SHP77 treated with DMSO at 0.1 percent for 48 hours (cell line): ENCODE measurements at regions not wholly inside any gene's neighbourhood (a gene's known extent, or its start where the extent isn't known, plus 50 kb on each side); places are given as distances from the start of the nearest gene placed in this dataset.
"Not testable (repeated sequence)": the region's sequence is repeated elsewhere in the genome, so short reads cannot be mapped to it uniquely, and the experiment has no call there.

Experiments used
- DNase-seq: peaks from one replicate; lab custom pipeline; 2025; lab: John Stamatoyannopoulos, UW

GRCh38 chr6:14217728-14218518 lies 100.4 kb downstream of the CD83 start:
- no peak for DNase-seq

- no peak for DNase-seq
Observed at GRCh38 chr6:14218519-14218800, 100.9 kb downstream of the CD83 start.

- no peak for DNase-seq
Observed at GRCh38 chr6:14221564-14222279, 104.2 kb downstream of the CD83 start.

- no peak for DNase-seq
Observed at GRCh38 chr6:14222956-14223355, 105.4 kb downstream of the CD83 start.

GRCh38 chr6:14224359-14225103 lies 107.0 kb downstream of the CD83 start:
- DNase-seq = no peak

GRCh38 chr6:14226051-14226660 lies 108.6 kb downstream of the CD83 start:
- DNase-seq = no peak

- no peak for DNase-seq
Observed at GRCh38 chr6:14228571-14228970, 111.0 kb downstream of the CD83 start.

- DNase-seq = no peak
Observed at GRCh38 chr6:14231071-14231483, 113.5 kb downstream of the CD83 start.

GRCh38 chr6:14231501-14232280 lies 114.1 kb downstream of the CD83 start:
- DNase-seq = no peak

GRCh38 chr6:14232889-14233288 lies 115.3 kb downstream of the CD83 start:
- DNase-seq = no peak

GRCh38 chr6:14235653-14236356 lies 118.2 kb downstream of the CD83 start:
- no peak for DNase-seq

GRCh38 chr6:14239097-14239496 lies 121.5 kb downstream of the CD83 start:
- no peak for DNase-seq

GRCh38 chr6:14240411-14241166 lies 123.0 kb downstream of the CD83 start:
- DNase-seq = no peak

GRCh38 chr6:14241255-14242070 lies 123.9 kb downstream of the CD83 start:
- DNase-seq = no peak

- not testable (repeated sequence) for DNase-seq
Observed at GRCh38 chr6:14242912-14243311, 125.3 kb downstream of the CD83 start.

- DNase-seq = no peak
Observed at GRCh38 chr6:14243597-14243996, 126.0 kb downstream of the CD83 start.

- DNase-seq = no peak
Observed at GRCh38 chr6:14246876-14247275, 129.3 kb downstream of the CD83 start.

- no peak for DNase-seq
Observed at GRCh38 chr6:14250573-14250972, 133.0 kb downstream of the CD83 start.

- no peak for DNase-seq
Observed at GRCh38 chr6:14252271-14252850, 134.8 kb downstream of the CD83 start.
